Esophagus muscularis mucosa (tissue), 4 donors: ENCODE measurements at regions not wholly inside any gene's neighbourhood (a gene's known extent, or its start where the extent isn't known, plus 50 kb on each side); places are given as distances from the start of the nearest gene placed in this dataset.

ENCODE experiments used
- DNase-seq: peaks from one replicate; pipeline ENCODE4 v3.0.0-alpha.2; 2017; ENCODE audit errors: extremely low spot score
- H3K27ac ChIP-seq, 4 donors: fragments of 200-600 bp; sonication (generic); replicated peaks in 1 of 4; 1 replicate in 3 of 4; 2 replicates in 1 of 4; pipeline ENCODE4 v1.5.1; 2016 to 2019; ENCODE audit warnings: mild to moderate bottlenecking in 1 of 4
- H3K27me3 ChIP-seq, 4 donors: fragments of 200-600 bp; sonication (generic); one replicate each; pipeline versions ENCODE4 v1.5.1 to v1.6.0; 2016 to 2019
- H3K36me3 ChIP-seq, 4 donors: fragments of 200-600 bp; sonication (generic); one replicate each; pipeline ENCODE4 v1.5.1; 2016 to 2019
- H3K4me1 ChIP-seq, 4 donors: fragments of 200-600 bp; sonication (generic); one replicate each; pipeline ENCODE4 v1.5.1; 2016 to 2019
- H3K4me3 ChIP-seq, 4 donors: fragments of 200-600 bp; sonication (generic); 1 replicate in 2 of 4; 2 replicates in 2 of 4; pipeline ENCODE4 v1.5.1; 2016 to 2019; ENCODE audit warnings: mild to moderate bottlenecking in 4 of 4, moderate library complexity in 1 of 4
- H3K9me3 ChIP-seq, 4 donors: fragments of 200-600 bp; sonication (generic); 1 replicate in 3 of 4; 2 replicates in 1 of 4; pipeline ENCODE4 v1.5.1; 2016 to 2019
- EP300 ChIP-seq: sonication (generic); formaldehyde crosslinking; IDR thresholded peaks from one replicate; pipeline ENCODE4 v1.6.1; 2017; ENCODE audit warnings: antibody characterized with exemption
- POLR2A ChIP-seq: fragments of 450-650 bp; IDR thresholded peaks from one replicate; pipeline ENCODE4 v1.6.1; 2017; ENCODE audit warnings: antibody characterized with exemption, moderate library complexity, mild to moderate bottlenecking, low read depth
- POLR2AphosphoS5 ChIP-seq, 2 donors: sonication (generic); formaldehyde crosslinking; IDR thresholded peaks; one replicate each; pipeline ENCODE4 v1.6.1; 2017; ENCODE audit warnings: antibody characterized with exemption in 2 of 2
- WGBS: methylation state at CpG from one replicate; pipeline ENCODE4 v1.1.5; 2018; 5-methylcytosine and 5-hydroxymethylcytosine counted together
- intact Hi-C: fragments of 100-400 bp; cut with DNase I; formaldehyde crosslinking; loops from one replicate; pipeline ENCODE4 v1.15.1; 2023
- TF ChIP-seq, protein P1 (sequence below), 3 experiments: fragments of 200-600 bp in 2 of 3; fragments of 450-650 bp in 1 of 3; sonication (generic) in 2 of 3; IDR thresholded peaks; one replicate each; pipeline ENCODE4 v1.5.1; 2017 to 2019; ENCODE audit warnings: antibody characterized with exemption in 3 of 3, mild to moderate bottlenecking in 2 of 3, moderate library complexity in 1 of 3

DNA sequence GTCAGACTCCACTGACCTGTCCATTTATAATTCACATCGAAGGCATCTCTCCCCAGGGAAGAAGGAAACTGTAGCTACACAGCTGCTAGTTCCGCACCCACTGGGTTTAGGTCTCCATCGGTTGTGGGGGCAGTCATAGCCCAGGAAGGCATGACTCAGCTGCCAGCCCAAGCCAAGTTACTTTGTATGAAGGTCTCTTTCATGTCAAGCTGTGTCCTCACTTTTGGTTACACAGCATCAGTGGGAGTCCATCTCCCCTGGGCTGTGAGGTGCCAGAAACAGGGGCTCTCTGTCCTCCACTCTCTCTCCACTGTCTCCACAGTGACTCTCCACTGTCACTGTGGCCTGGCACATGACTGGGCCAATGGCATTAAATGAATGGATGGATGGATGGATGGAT, 585.2 kb downstream of the BRD1 start:
- TF ChIP-seq EP300 (no peak), POLR2AphosphoS5 (IDR thresholded peaks at IDR 0.05) (no peak), POLR2A (no peak)
- TF ChIP-seq, protein P1, sequence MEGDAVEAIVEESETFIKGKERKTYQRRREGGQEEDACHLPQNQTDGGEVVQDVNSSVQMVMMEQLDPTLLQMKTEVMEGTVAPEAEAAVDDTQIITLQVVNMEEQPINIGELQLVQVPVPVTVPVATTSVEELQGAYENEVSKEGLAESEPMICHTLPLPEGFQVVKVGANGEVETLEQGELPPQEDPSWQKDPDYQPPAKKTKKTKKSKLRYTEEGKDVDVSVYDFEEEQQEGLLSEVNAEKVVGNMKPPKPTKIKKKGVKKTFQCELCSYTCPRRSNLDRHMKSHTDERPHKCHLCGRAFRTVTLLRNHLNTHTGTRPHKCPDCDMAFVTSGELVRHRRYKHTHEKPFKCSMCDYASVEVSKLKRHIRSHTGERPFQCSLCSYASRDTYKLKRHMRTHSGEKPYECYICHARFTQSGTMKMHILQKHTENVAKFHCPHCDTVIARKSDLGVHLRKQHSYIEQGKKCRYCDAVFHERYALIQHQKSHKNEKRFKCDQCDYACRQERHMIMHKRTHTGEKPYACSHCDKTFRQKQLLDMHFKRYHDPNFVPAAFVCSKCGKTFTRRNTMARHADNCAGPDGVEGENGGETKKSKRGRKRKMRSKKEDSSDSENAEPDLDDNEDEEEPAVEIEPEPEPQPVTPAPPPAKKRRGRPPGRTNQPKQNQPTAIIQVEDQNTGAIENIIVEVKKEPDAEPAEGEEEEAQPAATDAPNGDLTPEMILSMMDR (IDR thresholded peaks at IDR 0.05), result no peak
- Histone ChIP-seq H3K4me1 (no peaks in the 10 kb centered on the region), H3K36me3 (no peaks in the 10 kb centered on the region), H3K27ac (no peak overlapping the region), H3K27me3 (peaks cover 0 to 42% (median 0%) of the 10 kb centered on the region in 4 donors), H3K9me3 (no peaks in the 10 kb centered on the region), H3K4me3 (no peak overlapping the region)
- WGBS, result 80% methylated on average over 3 of the region's 3 CpGs
- intact Hi-C loops, result no loop called here
- peak; percentile 60 for DNase-seq

DNA sequence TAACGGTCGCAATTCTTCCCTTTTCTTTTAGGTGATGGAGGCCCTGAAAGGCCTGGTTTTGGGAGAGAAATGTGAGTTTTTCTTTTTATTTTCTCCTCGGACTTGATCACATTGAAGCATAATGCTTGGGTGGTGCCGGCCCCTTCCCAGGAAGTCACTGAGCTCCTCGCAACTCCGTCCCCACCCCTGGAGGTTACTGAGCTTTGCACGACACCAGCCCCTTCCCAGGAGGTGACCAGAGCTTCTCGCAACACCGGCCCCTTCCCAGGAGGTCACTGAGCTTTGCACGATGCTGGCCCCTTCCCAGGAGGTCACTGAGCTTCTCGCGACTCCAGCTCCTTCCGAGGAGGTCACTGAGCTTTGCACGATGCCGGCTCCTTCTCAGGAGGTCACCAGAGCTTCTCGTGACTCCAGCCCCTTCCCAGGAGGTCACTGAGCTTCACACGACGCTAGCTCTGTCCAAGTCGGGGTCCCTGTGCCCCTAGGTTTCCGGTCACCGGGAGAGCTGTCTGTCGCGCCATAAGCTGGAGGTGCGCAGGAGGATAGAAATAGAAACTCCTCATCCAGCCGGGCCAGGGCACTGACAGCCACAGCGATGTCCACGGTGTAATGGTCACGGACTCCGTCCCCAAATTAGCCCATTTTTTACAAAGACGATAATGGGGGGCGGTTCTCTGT, 586.4 kb downstream of the BRD1 start:
- intact Hi-C loops, result no loop called here
- H3K27ac ChIP-seq, result no peak overlapping the region
- no peak for TF ChIP-seq POLR2A
- TF ChIP-seq, protein P1 (IDR thresholded peaks at IDR 0.05), result no peak
- TF ChIP-seq POLR2AphosphoS5 (IDR thresholded peaks at IDR 0.05), result no peak
- TF ChIP-seq EP300, result no peak
- H3K27me3 ChIP-seq, result peaks cover 0 to 51% (median 0%) of the 10 kb centered on the region in 4 donors
- 80% methylated on average over 31 of the region's 31 CpGs for WGBS
- H3K4me1 ChIP-seq, result no peaks in the 10 kb centered on the region
- no peaks in the 10 kb centered on the region for H3K36me3 ChIP-seq
- H3K9me3 ChIP-seq, result no peaks in the 10 kb centered on the region
- DNase-seq, result peak; percentile 70
- no peak overlapping the region for H3K4me3 ChIP-seq

DNA sequence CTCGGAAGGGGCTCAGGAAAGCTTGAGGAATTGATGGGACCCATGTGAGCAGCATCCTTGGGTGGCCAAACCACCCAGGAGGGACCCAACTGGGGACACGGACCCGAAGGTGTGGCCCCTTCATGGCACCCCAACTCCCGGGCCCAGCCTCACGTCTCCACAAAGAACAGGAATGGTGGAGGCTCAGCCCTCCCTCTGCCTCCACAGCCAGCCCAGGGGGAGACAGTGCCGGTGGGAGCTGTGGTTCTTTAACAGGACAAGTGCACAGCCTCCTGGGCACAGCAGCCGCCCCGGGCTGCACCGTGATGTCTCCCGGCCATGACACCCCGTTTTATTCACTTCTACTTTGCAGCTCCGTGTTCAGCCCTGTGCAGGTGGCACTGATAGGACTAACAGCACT, 587.2 kb downstream of the BRD1 start:
- DNase-seq, result peak; percentile 89
- WGBS, result 76% methylated on average over 12 of the region's 12 CpGs
- TF ChIP-seq POLR2AphosphoS5 (IDR thresholded peaks at IDR 0.05) (no peak), POLR2A (no peak), EP300 (no peak)
- TF ChIP-seq, protein P1 (IDR thresholded peaks at IDR 0.05), result no peak

DNA sequence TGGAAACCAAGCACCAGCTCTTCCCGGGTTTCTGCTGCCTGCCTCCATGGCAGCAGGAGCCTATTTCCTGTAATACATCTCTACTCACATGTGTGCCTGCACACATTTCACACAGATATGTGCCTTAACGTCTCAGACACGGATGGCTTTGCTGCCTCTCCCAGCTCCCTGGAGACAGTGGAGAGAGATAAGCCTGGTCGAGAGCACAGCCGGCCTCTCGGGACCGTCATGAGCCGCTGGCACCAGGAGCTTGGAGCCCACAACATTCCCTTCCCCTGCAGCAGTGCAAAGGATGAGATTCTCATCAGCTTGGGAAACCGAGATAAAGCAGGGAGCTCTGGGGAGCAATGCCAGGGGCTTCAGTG, 587.7 kb downstream of the BRD1 start:
- Histone ChIP-seq H3K4me3 (no peak overlapping the region), H3K27ac (no peak overlapping the region), H3K36me3 (no peaks in the 10 kb centered on the region), H3K4me1 (no peaks in the 10 kb centered on the region), H3K9me3 (no peaks in the 10 kb centered on the region), H3K27me3 (peaks cover 0 to 61% (median 0%) of the 10 kb centered on the region in 4 donors)
- 72% methylated on average over 8 of the region's 9 CpGs for WGBS
- DNase-seq, result peak; percentile 89
- TF ChIP-seq POLR2A (no peak), EP300 (no peak), POLR2AphosphoS5 (IDR thresholded peaks at IDR 0.05) (no peak)
- TF ChIP-seq, protein P1 (IDR thresholded peaks at IDR 0.05), result no peak
- intact Hi-C loops, result no loop called here

More for the DNA sequence above, 587.2 kb downstream of the BRD1 start:
- intact Hi-C loops, result no loop called here
- no peaks in the 10 kb centered on the region for H3K4me1 ChIP-seq
- no peaks in the 10 kb centered on the region for H3K36me3 ChIP-seq
- no peak overlapping the region for H3K27ac ChIP-seq
- H3K27me3 ChIP-seq, result peaks cover 0 to 59% (median 0%) of the 10 kb centered on the region in 4 donors
- H3K9me3 ChIP-seq, result no peaks in the 10 kb centered on the region
- no peak overlapping the region for H3K4me3 ChIP-seq
